ENCODE measurements at regions not wholly inside any gene's neighbourhood (a gene's known extent, or its start where the extent isn't known, plus 50 kb on each side); places are given as distances from the start of the nearest gene placed in this dataset.

DNA sequence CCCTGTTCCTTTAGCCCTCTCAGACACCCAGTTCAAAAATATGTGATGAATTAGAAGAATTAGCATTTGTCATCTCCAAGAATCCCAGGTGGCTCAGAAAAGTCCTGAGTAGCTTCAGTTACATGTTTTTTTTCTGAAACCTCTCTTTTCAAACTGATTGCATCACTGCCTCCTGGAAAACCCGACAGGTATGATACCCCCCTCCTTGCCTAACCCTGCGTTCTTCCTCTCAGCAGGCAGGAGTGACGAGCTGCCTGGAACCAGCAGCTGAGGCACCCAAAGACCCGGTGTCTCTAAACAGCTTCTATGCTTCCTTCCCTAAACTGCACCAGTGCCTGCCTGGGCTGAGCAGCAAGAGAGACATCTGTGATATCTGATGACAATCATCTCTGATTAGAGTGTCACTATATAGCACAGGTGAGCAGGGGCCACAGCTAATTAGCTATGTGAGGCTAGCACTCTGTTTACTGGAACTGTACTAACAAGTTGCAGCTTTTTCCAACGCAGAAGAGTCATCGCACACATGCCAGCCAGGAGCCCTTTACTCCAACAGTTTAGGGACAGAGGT is 376.4 kb upstream of the ATP5MC3 start:
- TF ChIP-seq POLR2A (IDR thresholded peaks at IDR 0.05) = no peak
- TF ChIP-seq CTCF (IDR thresholded peaks at IDR 0.05) = no peak
- Histone ChIP-seq H3K27ac (no peak overlapping the region), H3K36me3 (ENCODE audit: low read depth, missing control alignments) (no peaks in the 10 kb centered on the region), H3K4me1 (no peaks in the 10 kb centered on the region), H3K9me3 (no peaks in the 10 kb centered on the region), H3K4me3 (no peak overlapping the region), H3K27me3 (no peaks in the 10 kb centered on the region)
- intact Hi-C loops (cut with DNase I; ENCODE audit: low total_unique reads) = no loop called here
- 73 to 76% methylated on average over 6 of the region's 6 CpGs for WGBS, 2 donors
- no peak for DNase-seq

GRCh38 chr2:175553910-175554309 is 372.4 kb upstream of the ATP5MC3 start:
- Histone ChIP-seq H3K4me1 (no peaks in the 10 kb centered on the region), H3K4me3 (no peak overlapping the region), H3K9me3 (no peaks in the 10 kb centered on the region), H3K27me3 (no peaks in the 10 kb centered on the region), H3K36me3 (ENCODE audit: low read depth, missing control alignments) (no peaks in the 10 kb centered on the region), H3K27ac (no peak overlapping the region)
- no peak for DNase-seq
- intact Hi-C loops (cut with DNase I; ENCODE audit: low total_unique reads) = no loop called here
- WGBS, 2 donors = 48 to 59% methylated on average over 2 of the region's 2 CpGs
- no peak for TF ChIP-seq POLR2A (IDR thresholded peaks at IDR 0.05)
- no peak for TF ChIP-seq CTCF (IDR thresholded peaks at IDR 0.05)

DNA sequence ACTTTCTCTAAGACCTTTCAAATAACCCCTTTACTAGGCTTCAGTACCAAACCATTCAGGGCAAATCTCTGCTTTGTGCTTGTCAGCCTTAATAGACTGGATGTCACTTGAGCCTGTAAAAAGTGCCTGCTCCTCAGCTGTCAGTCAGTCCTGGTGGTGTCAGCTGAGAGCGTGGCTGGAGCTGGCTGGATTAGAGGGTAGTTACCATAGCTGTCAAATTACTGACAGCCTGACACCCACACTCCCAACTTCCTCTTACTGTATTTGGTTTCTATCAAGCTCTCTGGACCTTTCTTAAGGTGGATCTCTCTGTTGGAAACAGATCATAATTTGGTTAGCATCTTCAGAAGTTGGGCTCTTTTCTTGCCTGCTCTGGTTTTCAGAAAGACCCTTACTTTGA is 371.4 kb upstream of the ATP5MC3 start:
- Histone ChIP-seq H3K27me3 (no peaks in the 10 kb centered on the region), H3K4me3 (no peak overlapping the region), H3K27ac (no peak overlapping the region), H3K9me3 (no peaks in the 10 kb centered on the region), H3K36me3 (ENCODE audit: low read depth, missing control alignments) (no peaks in the 10 kb centered on the region), H3K4me1 (no peaks in the 10 kb centered on the region)
- no peak for TF ChIP-seq POLR2A (IDR thresholded peaks at IDR 0.05)
- no peak for TF ChIP-seq CTCF (IDR thresholded peaks at IDR 0.05)
- intact Hi-C loops (cut with DNase I; ENCODE audit: low total_unique reads) = no loop called here
- 74 to 90% methylated on average over 1 of the region's 1 CpG for WGBS, 2 donors
- DNase-seq = no peak

DNA sequence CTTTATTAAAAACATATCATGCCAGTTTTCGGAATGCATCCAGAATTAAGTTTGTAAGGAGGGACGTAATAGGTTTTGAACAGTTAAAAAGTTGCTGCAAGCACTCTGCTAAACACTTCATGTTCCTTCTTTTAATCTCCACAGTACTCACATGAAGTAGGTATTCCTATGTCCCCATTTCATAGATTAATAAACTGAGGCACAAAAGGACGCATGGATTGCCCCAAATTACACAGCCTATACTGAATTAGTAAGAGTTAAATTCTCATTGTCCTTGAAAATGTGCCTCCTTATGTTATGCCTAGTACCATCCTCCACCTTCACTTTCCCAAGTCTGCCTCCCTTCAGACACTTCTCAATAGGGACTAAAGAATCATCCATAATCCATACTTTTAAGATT is 358.9 kb upstream of the ATP5MC3 start:
- WGBS, 2 donors = 87 to 90% methylated on average over 3 of the region's 3 CpGs
- no peaks in the 10 kb centered on the region for H3K36me3 ChIP-seq (ENCODE audit: low read depth, missing control alignments)
- no peak overlapping the region for H3K4me3 ChIP-seq
- TF ChIP-seq POLR2A (IDR thresholded peaks at IDR 0.05) (no peak), CTCF (IDR thresholded peaks at IDR 0.05) (no peak)
- H3K27me3 ChIP-seq = no peaks in the 10 kb centered on the region
- no peaks in the 10 kb centered on the region for H3K9me3 ChIP-seq
- no peak for DNase-seq
- no peaks in the 10 kb centered on the region for H3K4me1 ChIP-seq
- intact Hi-C loops (cut with DNase I; ENCODE audit: low total_unique reads) = no loop called here
- H3K27ac ChIP-seq = no peak overlapping the region

DNA sequence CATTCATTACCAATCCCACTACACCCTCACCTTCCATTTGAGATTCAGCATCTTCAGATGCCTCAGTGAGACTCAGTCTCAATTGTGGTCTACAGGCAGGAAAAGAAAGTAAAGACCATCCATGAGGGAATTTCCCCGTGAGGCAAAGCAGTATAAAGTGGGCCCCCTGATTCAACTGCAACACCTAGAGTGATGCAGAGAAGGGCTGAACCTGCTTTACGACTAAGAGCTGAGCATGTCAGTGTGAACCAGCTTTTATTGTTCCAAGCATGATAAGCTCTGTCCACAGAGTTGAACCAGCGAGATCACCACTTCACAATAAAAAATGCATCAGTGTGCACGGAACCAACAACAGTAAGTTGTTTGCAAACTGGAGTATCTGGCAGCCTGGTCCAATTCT is 357.6 kb upstream of the ATP5MC3 start:
- intact Hi-C loops (cut with DNase I; ENCODE audit: low total_unique reads) = no loop called here
- no peak overlapping the region for H3K27ac ChIP-seq
- H3K4me3 ChIP-seq = no peak overlapping the region
- no peak for DNase-seq
- H3K27me3 ChIP-seq = no peaks in the 10 kb centered on the region
- H3K4me1 ChIP-seq = no peaks in the 10 kb centered on the region
- TF ChIP-seq POLR2A (IDR thresholded peaks at IDR 0.05) = no peak
- no peak for TF ChIP-seq CTCF (IDR thresholded peaks at IDR 0.05)
- WGBS, 2 donors = 66 to 87% methylated on average over 4 of the region's 4 CpGs
- no peaks in the 10 kb centered on the region for H3K36me3 ChIP-seq (ENCODE audit: low read depth, missing control alignments)
- H3K9me3 ChIP-seq = no peaks in the 10 kb centered on the region

Measured in testis (tissue), 2 donors.